Neural cell (in vitro differentiated cells): ENCODE measurements at regions not wholly inside any gene's neighbourhood (a gene's known extent, or its start where the extent isn't known, plus 50 kb on each side); places are given as distances from the start of the nearest gene placed in this dataset.

Experiments used
- H2AFZ ChIP-seq: fragments of 200-600, 300-800 bp; sonication (generic), shearing (Covaris generic); 2 replicates; pipeline ENCODE4 v1.6.0; 2014; ENCODE audit warnings: low read depth, mild to moderate bottlenecking, antibody characterized with exemption, low read length, moderate library complexity
- H3F3A ChIP-seq: fragments of 200-600 bp; shearing (Covaris generic); 2 replicates; pipeline ENCODE4 v1.6.1; 2016; ENCODE audit warnings: mild to moderate bottlenecking, moderate library complexity, mixed read lengths, antibody characterized with exemption, low read length; ENCODE audit not compliant: insufficient read depth, poor library complexity, severe bottlenecking
- H3K27ac ChIP-seq: fragments of 200-600, 300-800 bp; sonication (generic), shearing (Covaris generic); 2 replicates; pipeline ENCODE4 v1.5.1; 2014; ENCODE audit warnings: mild to moderate bottlenecking, low read length, moderate library complexity
- H3K27me3 ChIP-seq: fragments of 300-800, 200-600 bp; sonication (generic), shearing (Covaris generic); 2 replicates; pipeline ENCODE4 v1.6.0; 2014; ENCODE audit warnings: mild to moderate bottlenecking, low read depth, low read length, moderate library complexity; ENCODE audit not compliant: insufficient read depth
- H3K36me3 ChIP-seq: fragments of 300-800, 200-600 bp; sonication (generic), shearing (Covaris generic); 2 replicates; pipeline ENCODE4 v1.5.1; 2014; ENCODE audit warnings: mild to moderate bottlenecking, antibody characterized with exemption, low read length, moderate library complexity; ENCODE audit not compliant: insufficient read depth
- H3K4me2 ChIP-seq: fragments of 300-800, 200-600 bp; sonication (generic), shearing (Covaris generic); 2 replicates; pipeline ENCODE4 v1.6.0; 2014; ENCODE audit warnings: mild to moderate bottlenecking, low read length
- H3K4me3 ChIP-seq: fragments of 300-800, 200-600 bp; sonication (generic), shearing (Covaris generic); 2 replicates; pipeline ENCODE4 v1.5.1; 2014; ENCODE audit warnings: mild to moderate bottlenecking, low read length, moderate library complexity
- H3K79me2 ChIP-seq: fragments of 200-600 bp; shearing (Covaris generic); replicated peaks from 2 replicates; pipeline ENCODE4 v1.6.0; 2014; ENCODE audit warnings: mild to moderate bottlenecking, low read length, moderate library complexity; ENCODE audit not compliant: insufficient read depth
- H3K9ac ChIP-seq: fragments of 300-800, 200-600 bp; sonication (generic), shearing (Covaris generic); 2 replicates; pipeline ENCODE4 v1.6.1; 2016; ENCODE audit warnings: mild to moderate bottlenecking, low read length, mixed read lengths
- H3K9me2 ChIP-seq: fragments of 200-600 bp; shearing (Covaris generic); 2 replicates; pipeline ENCODE4 v1.6.1; 2016; ENCODE audit warnings: mild to moderate bottlenecking, low read length, mixed read lengths; ENCODE audit not compliant: insufficient read depth
- H3K9me3 ChIP-seq: fragments of 200-600, 300-800 bp; sonication (generic), shearing (Covaris generic); 2 replicates; pipeline ENCODE4 v1.6.1; 2016; ENCODE audit warnings: mild to moderate bottlenecking, mixed run types, low read length, moderate library complexity, mixed read lengths
- H4K20me1 ChIP-seq: fragments of 200-600 bp; shearing (Covaris generic); 2 replicates; pipeline ENCODE4 v1.6.1; 2016; ENCODE audit warnings: mild to moderate bottlenecking, mixed run types; ENCODE audit not compliant: insufficient read depth
- EP300 ChIP-seq: fragments of 450-650 bp; conservative IDR thresholded peaks from 2 replicates; pipeline ENCODE4 v1.6.1; 2014; ENCODE audit warnings: antibody characterized with exemption, mild to moderate bottlenecking, moderate library complexity; ENCODE audit not compliant: poor library complexity, severe bottlenecking
- EZH2 ChIP-seq: fragments of 200-600, 300-800 bp; shearing (Covaris generic), sonication (generic); IDR thresholded peaks from 2 replicates; pipeline ENCODE4 v1.6.1; 2014; ENCODE audit warnings: antibody characterized with exemption, low read length, borderline replicate concordance, mild to moderate bottlenecking; ENCODE audit not compliant: insufficient read depth, poor library complexity, severe bottlenecking
- MXI1 ChIP-seq: fragments of 450-650 bp; conservative IDR thresholded peaks from 2 replicates; pipeline ENCODE4 v1.6.1; 2014; ENCODE audit warnings: antibody characterized with exemption, mild to moderate bottlenecking; ENCODE audit not compliant: poor library complexity, severe bottlenecking
- POLR2AphosphoS5 ChIP-seq: IDR thresholded peaks from 2 replicates; pipeline ENCODE4 v1.6.1; 2012
- RAD21 ChIP-seq: fragments of 450-650 bp; conservative IDR thresholded peaks from 2 replicates; pipeline ENCODE4 v1.6.1; 2014; ENCODE audit warnings: antibody characterized with exemption, mild to moderate bottlenecking, moderate library complexity
- REST ChIP-seq: IDR thresholded peaks from 2 replicates; pipeline ENCODE4 v1.6.1; 2012; ENCODE audit warnings: borderline replicate concordance
- SMC3 ChIP-seq: fragments of 450-650 bp; conservative IDR thresholded peaks from 2 replicates; pipeline ENCODE4 v1.6.1; 2014; ENCODE audit warnings: antibody characterized with exemption, mild to moderate bottlenecking, moderate library complexity; ENCODE audit not compliant: poor library complexity
- TAF1 ChIP-seq: IDR thresholded peaks from 2 replicates; pipeline ENCODE4 v1.6.1; 2012; ENCODE audit warnings: low read depth
- TF ChIP-seq, protein P1 (sequence below): fragments of 450-650 bp; IDR thresholded peaks from 2 replicates; pipeline ENCODE4 v1.5.1; 2014; ENCODE audit warnings: antibody characterized with exemption, mild to moderate bottlenecking, moderate library complexity; ENCODE audit not compliant: poor library complexity, severe bottlenecking

DNA sequence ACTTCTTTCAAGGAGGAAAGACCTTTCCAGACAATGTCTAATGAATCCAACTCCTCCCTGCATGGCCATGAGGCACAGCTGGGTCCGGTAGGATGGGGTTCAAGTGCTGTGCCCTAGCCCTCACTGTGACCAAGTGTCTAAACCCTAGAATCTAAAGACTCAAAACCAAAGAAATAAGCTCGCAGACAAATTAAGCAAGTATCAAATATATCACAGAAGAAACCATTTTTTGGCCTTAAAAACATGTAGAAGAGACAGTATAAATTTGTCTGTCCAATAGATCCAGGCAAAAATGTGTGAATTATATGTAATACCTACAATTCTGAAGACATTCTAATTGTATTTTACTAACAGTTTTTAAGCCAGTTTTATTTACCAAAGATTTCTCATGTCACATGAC is 56.4 kb upstream of the WDR17 start:
- H4K20me1 ChIP-seq = no peaks in the 10 kb centered on the region
- H3K9me3 ChIP-seq = no peaks in the 10 kb centered on the region
- no peak overlapping the region for H3K9ac ChIP-seq
- H3K4me3 ChIP-seq = no peak overlapping the region
- no peaks in the 10 kb centered on the region for H3K79me2 ChIP-seq
- H3K27me3 ChIP-seq = no peaks in the 10 kb centered on the region
- no peak for TF ChIP-seq TAF1
- TF ChIP-seq, protein P1, sequence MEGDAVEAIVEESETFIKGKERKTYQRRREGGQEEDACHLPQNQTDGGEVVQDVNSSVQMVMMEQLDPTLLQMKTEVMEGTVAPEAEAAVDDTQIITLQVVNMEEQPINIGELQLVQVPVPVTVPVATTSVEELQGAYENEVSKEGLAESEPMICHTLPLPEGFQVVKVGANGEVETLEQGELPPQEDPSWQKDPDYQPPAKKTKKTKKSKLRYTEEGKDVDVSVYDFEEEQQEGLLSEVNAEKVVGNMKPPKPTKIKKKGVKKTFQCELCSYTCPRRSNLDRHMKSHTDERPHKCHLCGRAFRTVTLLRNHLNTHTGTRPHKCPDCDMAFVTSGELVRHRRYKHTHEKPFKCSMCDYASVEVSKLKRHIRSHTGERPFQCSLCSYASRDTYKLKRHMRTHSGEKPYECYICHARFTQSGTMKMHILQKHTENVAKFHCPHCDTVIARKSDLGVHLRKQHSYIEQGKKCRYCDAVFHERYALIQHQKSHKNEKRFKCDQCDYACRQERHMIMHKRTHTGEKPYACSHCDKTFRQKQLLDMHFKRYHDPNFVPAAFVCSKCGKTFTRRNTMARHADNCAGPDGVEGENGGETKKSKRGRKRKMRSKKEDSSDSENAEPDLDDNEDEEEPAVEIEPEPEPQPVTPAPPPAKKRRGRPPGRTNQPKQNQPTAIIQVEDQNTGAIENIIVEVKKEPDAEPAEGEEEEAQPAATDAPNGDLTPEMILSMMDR = no peak
- no peak for TF ChIP-seq RAD21
- TF ChIP-seq POLR2AphosphoS5 = no peak
- no peak for TF ChIP-seq EZH2
- no peak for TF ChIP-seq MXI1
- TF ChIP-seq EP300 = no peak
- no peak for TF ChIP-seq SMC3
- TF ChIP-seq REST = no peak
- H2AFZ ChIP-seq = no peak overlapping the region
- no peaks in the 10 kb centered on the region for H3F3A ChIP-seq
- no peak overlapping the region for H3K27ac ChIP-seq
- no peak overlapping the region for H3K4me2 ChIP-seq
- H3K9me2 ChIP-seq = no peaks in the 10 kb centered on the region
- no peaks in the 10 kb centered on the region for H3K36me3 ChIP-seq

- H3K36me3 ChIP-seq = no peaks in the 10 kb centered on the region
- H3K27ac ChIP-seq = no peak overlapping the region
- H2AFZ ChIP-seq = no peak overlapping the region
- H3K4me2 ChIP-seq = no peak overlapping the region
- H4K20me1 ChIP-seq = no peaks in the 10 kb centered on the region
- no peak overlapping the region for H3K9ac ChIP-seq
- H3K27me3 ChIP-seq = no peaks in the 10 kb centered on the region
- no peaks in the 10 kb centered on the region for H3K9me3 ChIP-seq
- no peaks in the 10 kb centered on the region for H3K9me2 ChIP-seq
- no peaks in the 10 kb centered on the region for H3F3A ChIP-seq
- no peaks in the 10 kb centered on the region for H3K79me2 ChIP-seq
- H3K4me3 ChIP-seq = no peak overlapping the region
- TF ChIP-seq, protein P1 = no peak
- TF ChIP-seq TAF1 (no peak), SMC3 (no peak), REST (no peak), EP300 (no peak), RAD21 (no peak), EZH2 (no peak), MXI1 (no peak), POLR2AphosphoS5 (no peak)
Measured at GRCh38 chr4:176011529-176011928, 54.1 kb upstream of the WDR17 start.
